Activated B cell treated with CpG ODN at 0.5 μM for 24 hours (primary cell): ENCODE measurements at regions not wholly inside any gene's neighbourhood (a gene's known extent, or its start where the extent isn't known, plus 50 kb on each side); places are given as distances from the start of the nearest gene placed in this dataset.

Source experiments
- ATAC-seq: fragments of 200-7000 bp; cut with Tn5 transposase; one replicate; pipeline ENCODE4 v1.10.0; 2021; ENCODE audit warnings: low read depth, mild to moderate bottlenecking, moderate library complexity
- CTCF ChIA-PET: fragments of 350-600 bp; sonication (Branson Sonifier 250); formaldehyde crosslinking; loops from one replicate; lab custom pipeline; 2021; ENCODE audit warnings: antibody characterized with exemption; lab: Charles Lee
- POLR2A ChIA-PET: fragments of 350-600 bp; sonication (Branson Sonifier 250); formaldehyde crosslinking; loops from one replicate; lab custom pipeline; 2021; ENCODE audit warnings: antibody characterized with exemption; lab: Charles Lee
- DNase-seq: peaks from one replicate; pipeline ENCODE4 v3.0.0; 2022
- H3K27ac Mint-ChIP-seq: one replicate; pipeline ENCODE4 v1.8.0; 2020; ENCODE audit warnings: mixed read lengths
- H3K27me3 Mint-ChIP-seq: one replicate; pipeline ENCODE4 v1.8.0; 2021; ENCODE audit warnings: mixed read lengths
- H3K36me3 Mint-ChIP-seq: one replicate; pipeline ENCODE4 v1.8.0; 2021; ENCODE audit warnings: low read depth, mixed read lengths
- H3K4me1 Mint-ChIP-seq: one replicate; pipeline ENCODE4 v1.8.0; 2021; ENCODE audit warnings: mixed read lengths
- H3K4me3 Mint-ChIP-seq: one replicate; pipeline ENCODE4 v1.8.0; 2020; ENCODE audit warnings: mild to moderate bottlenecking, mixed read lengths
- H3K9me3 Mint-ChIP-seq: one replicate; pipeline ENCODE4 v1.8.0; 2020; ENCODE audit warnings: mixed read lengths
- CTCF ChIP-seq: fragments of 200-600 bp; IDR thresholded peaks from one replicate; pipeline ENCODE4 v1.8.0; 2022; ENCODE audit warnings: antibody characterized with exemption, mild to moderate bottlenecking
- intact Hi-C: fragments of 100-400 bp; cut with micrococcal nuclease; formaldehyde crosslinking; loops from one replicate; pipeline ENCODE4 v1.15.1; 2024

GRCh38 chr2:126748188-126748760 is 92.3 kb downstream of the GYPC start:
- Mint-ChIP-seq H3K27me3 (peaks cover 10% of the 10 kb centered on the region), H3K4me1 (no peaks in the 10 kb centered on the region), H3K9me3 (no peaks in the 10 kb centered on the region), H3K4me3 (no peak overlapping the region), H3K27ac (no peak overlapping the region), H3K36me3 (no peaks in the 10 kb centered on the region)
- DNase-seq (no peak), ATAC-seq (no peak)
- ChIA-PET POLR2A (no interaction called here), CTCF (interaction anchor here (3.0 kb wide), 1 partner anchor 220 kb away, joined by 25 read pairs; no protein-coding TSS in a partner anchor)
- TF ChIP-seq CTCF: no peak
- intact Hi-C loops: no loop called here

- no peaks in the 10 kb centered on the region for H3K4me1 Mint-ChIP-seq
- intact Hi-C loops: loop anchor here (1.0 kb wide), 2 partner anchors 221 to 390 kb away; no protein-coding TSS in a partner anchor
- H3K9me3 Mint-ChIP-seq: no peaks in the 10 kb centered on the region
- ChIA-PET CTCF (interaction anchor here (0.6 to 3.0 kb wide), 3 partner anchors 221 to 389 kb away, joined by 3 to 25 read pairs (median 3); no protein-coding TSS in a partner anchor), POLR2A (no interaction called here)
- no peak overlapping the region for H3K4me3 Mint-ChIP-seq
- H3K36me3 Mint-ChIP-seq: no peaks in the 10 kb centered on the region
- TF ChIP-seq CTCF: no peak
- no peak for DNase-seq
- ATAC-seq: no peak
- peaks cover 10% of the 10 kb centered on the region for H3K27me3 Mint-ChIP-seq
- H3K27ac Mint-ChIP-seq: no peak overlapping the region
These were observed 93.1 kb downstream of the GYPC start for GRCh38 chr2:126748929-126749518.

GRCh38 chr2:126749537-126749936 is 93.6 kb downstream of the GYPC start:
- TF ChIP-seq CTCF: no peak
- H3K9me3 Mint-ChIP-seq: no peaks in the 10 kb centered on the region
- ATAC-seq (no peak), DNase-seq (no peak)
- no peaks in the 10 kb centered on the region for H3K4me1 Mint-ChIP-seq
- ChIA-PET POLR2A (no interaction called here), CTCF (interaction anchor here (0.6 to 3.0 kb wide), 3 partner anchors 221 to 390 kb away, joined by 3 to 25 read pairs (median 3); no protein-coding TSS in a partner anchor)
- peaks cover 10% of the 10 kb centered on the region for H3K27me3 Mint-ChIP-seq
- no peaks in the 10 kb centered on the region for H3K36me3 Mint-ChIP-seq
- H3K4me3 Mint-ChIP-seq: no peak overlapping the region
- H3K27ac Mint-ChIP-seq: no peak overlapping the region
- intact Hi-C loops: loop anchor here (1.0 kb wide), 2 partner anchors 221 to 390 kb away; no protein-coding TSS in a partner anchor

GRCh38 chr2:126750506-126750905 is 94.5 kb downstream of the GYPC start:
- Mint-ChIP-seq H3K4me3 (no peak overlapping the region), H3K9me3 (no peaks in the 10 kb centered on the region), H3K4me1 (no peaks in the 10 kb centered on the region), H3K36me3 (no peaks in the 10 kb centered on the region), H3K27ac (no peak overlapping the region), H3K27me3 (peaks cover 10% of the 10 kb centered on the region)
- DNase-seq (no peak), ATAC-seq (no peak)
- ChIA-PET POLR2A (no interaction called here), CTCF (interaction anchor here (3.0 kb wide), 1 partner anchor 222 kb away, joined by 25 read pairs; no protein-coding TSS in a partner anchor)
- intact Hi-C loops: no loop called here
- no peak for TF ChIP-seq CTCF

GRCh38 chr2:126751477-126751876 is 95.5 kb downstream of the GYPC start:
- CTCF ChIA-PET: interaction anchor here (0.8 kb wide), 1 partner anchor 241 kb away, joined by 3 read pairs; no protein-coding TSS in a partner anchor
- Mint-ChIP-seq H3K4me3 (no peak overlapping the region), H3K36me3 (no peaks in the 10 kb centered on the region), H3K27ac (no peak overlapping the region), H3K4me1 (no peaks in the 10 kb centered on the region), H3K9me3 (peaks cover 6% of the 10 kb centered on the region), H3K27me3 (peaks cover 10% of the 10 kb centered on the region)
- intact Hi-C loops: no loop called here
- POLR2A ChIA-PET: no interaction called here
- DNase-seq: no peak
- ATAC-seq: no peak
- TF ChIP-seq CTCF: no peak
